GM10248 (cell line): ENCODE measurements at regions not wholly inside any gene's neighbourhood (a gene's known extent, or its start where the extent isn't known, plus 50 kb on each side); places are given as distances from the start of the nearest gene placed in this dataset.

Experiments used
- CTCF ChIA-PET: fragments of 300-600 bp; sonication (Branson Sonifier 250); formaldehyde crosslinking; extraction: SDS; loops from one replicate; lab custom pipeline; 2021; ENCODE audit warnings: antibody characterized with exemption; lab: Yijun Ruan, JAX
- POLR2A ChIA-PET: fragments of 350-650 bp; sonication (Branson Sonifier 250); formaldehyde crosslinking; extraction: SDS; loops from one replicate; lab custom pipeline; 2020; ENCODE audit warnings: antibody characterized with exemption; lab: Yijun Ruan, JAX
- DNase-seq: peaks from one replicate; pipeline ENCODE4 v3.0.0; 2012; ENCODE audit errors: extremely low spot score
- TF ChIP-seq, protein P1 (sequence below): IDR thresholded peaks from 2 replicates; pipeline ENCODE4 v1.5.1; 2012; ENCODE audit warnings: mild to moderate bottlenecking, low read depth; ENCODE audit errors: extremely low read depth, missing control alignments, control extremely low read depth

DNA sequence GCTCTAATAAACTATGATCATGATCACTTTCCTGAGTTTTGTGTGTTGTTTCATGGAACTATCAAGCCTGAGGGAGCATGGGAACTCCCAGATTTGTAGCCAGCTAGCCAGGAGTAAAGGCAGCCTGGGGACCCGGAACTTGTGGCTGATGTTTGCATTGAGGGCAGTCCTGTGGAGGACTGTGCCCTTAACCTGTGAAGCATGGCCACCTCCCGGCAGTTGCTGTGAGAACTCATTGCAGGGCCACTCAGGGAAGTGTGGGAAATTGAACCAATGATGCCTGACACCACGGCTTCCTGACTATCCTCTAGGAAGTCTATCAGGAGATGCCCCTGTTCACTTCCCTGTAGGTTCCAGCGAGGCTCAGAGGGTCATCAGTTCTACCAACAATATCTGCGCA, 250.6 kb downstream of the DAD1 start:
- ChIA-PET POLR2A (no interaction called here), CTCF (interaction anchor here (0.9 to 2.2 kb wide), 7 partner anchors 12 to 51 kb away, joined by 3 to 7 read pairs (median 4); no protein-coding TSS in a partner anchor)
- TF ChIP-seq, protein P1, sequence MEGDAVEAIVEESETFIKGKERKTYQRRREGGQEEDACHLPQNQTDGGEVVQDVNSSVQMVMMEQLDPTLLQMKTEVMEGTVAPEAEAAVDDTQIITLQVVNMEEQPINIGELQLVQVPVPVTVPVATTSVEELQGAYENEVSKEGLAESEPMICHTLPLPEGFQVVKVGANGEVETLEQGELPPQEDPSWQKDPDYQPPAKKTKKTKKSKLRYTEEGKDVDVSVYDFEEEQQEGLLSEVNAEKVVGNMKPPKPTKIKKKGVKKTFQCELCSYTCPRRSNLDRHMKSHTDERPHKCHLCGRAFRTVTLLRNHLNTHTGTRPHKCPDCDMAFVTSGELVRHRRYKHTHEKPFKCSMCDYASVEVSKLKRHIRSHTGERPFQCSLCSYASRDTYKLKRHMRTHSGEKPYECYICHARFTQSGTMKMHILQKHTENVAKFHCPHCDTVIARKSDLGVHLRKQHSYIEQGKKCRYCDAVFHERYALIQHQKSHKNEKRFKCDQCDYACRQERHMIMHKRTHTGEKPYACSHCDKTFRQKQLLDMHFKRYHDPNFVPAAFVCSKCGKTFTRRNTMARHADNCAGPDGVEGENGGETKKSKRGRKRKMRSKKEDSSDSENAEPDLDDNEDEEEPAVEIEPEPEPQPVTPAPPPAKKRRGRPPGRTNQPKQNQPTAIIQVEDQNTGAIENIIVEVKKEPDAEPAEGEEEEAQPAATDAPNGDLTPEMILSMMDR, result no peak

DNA sequence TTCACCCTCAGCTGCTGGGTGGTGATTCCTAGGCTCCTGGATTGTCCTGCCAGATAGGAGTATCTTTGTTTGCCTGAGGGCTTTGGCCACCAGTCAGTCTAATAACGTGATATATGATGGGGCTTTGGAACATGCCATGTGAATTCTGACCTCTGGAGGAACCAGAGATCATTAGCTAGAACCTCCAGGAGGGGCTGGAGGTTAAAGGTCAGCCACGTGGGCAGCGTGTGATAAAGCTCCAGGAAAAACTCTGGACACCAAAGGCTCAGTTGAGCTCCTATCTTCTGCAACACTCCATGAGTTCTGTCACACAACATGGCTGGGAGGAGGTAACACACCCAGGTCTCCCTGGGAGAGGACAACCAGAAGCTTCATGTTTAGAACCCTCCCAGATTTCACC, 251.1 kb downstream of the DAD1 start:
- ChIA-PET POLR2A (no interaction called here), CTCF (interaction anchor here (0.9 to 2.2 kb wide), 9 partner anchors 12 to 226 kb away, joined by 3 to 7 read pairs (median 4); no protein-coding TSS in a partner anchor)
- no peak for DNase-seq
- TF ChIP-seq, protein P1, result no peak

More for the DNA sequence above, 250.6 kb downstream of the DAD1 start:
- no peak for DNase-seq

DNA sequence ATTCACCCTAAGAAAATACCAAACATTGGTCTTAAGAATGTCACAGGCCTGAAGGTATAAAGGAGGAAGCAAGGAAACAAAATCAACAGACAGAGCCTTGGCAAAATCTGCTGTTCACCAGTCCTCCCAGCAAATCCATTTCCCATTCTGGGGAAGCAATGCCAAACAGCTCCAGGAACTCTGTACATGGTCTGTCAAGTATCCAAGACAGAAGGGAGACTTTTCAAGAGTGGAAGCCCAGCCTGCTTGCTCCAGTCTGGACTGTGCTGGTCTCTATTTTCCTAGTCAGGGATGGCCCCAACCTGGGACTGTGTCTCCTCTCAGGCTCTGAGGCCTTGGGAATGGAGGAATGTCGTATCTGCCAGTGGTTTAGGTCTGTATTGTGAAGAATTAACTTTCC, 251.5 kb downstream of the DAD1 start:
- TF ChIP-seq, protein P1, result no peak
- ChIA-PET POLR2A (no interaction called here), CTCF (interaction anchor here (0.9 to 1.7 kb wide), 8 partner anchors 13 to 226 kb away, joined by 3 to 5 read pairs (median 4); no protein-coding TSS in a partner anchor)
- no peak for DNase-seq

DNA sequence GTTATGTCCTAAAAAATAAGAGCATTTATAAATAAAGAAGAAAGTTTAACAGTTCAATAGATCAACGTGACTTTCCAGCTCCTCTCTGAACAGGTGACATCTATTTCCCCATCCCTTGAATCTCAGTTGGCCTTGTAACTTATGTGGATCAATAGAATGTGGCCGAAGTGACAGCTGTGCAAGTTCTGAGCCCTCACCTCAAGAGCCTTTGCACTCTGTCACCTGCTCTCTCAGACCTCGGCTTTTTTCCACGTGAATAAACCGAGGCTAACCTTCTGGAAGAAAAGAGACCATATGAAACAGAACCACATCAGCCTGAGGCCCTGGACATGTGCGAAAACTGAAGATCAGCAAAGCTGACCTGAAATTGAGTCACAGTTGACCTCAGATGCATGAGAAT, 253.0 kb downstream of the DAD1 start:
- TF ChIP-seq, protein P1, result no peak
- CTCF ChIA-PET, result interaction anchor here (0.7 to 7.1 kb wide), 3 partner anchors 15 to 38 kb away, joined by 3 to 44 read pairs (median 4); no protein-coding TSS in a partner anchor

DNA sequence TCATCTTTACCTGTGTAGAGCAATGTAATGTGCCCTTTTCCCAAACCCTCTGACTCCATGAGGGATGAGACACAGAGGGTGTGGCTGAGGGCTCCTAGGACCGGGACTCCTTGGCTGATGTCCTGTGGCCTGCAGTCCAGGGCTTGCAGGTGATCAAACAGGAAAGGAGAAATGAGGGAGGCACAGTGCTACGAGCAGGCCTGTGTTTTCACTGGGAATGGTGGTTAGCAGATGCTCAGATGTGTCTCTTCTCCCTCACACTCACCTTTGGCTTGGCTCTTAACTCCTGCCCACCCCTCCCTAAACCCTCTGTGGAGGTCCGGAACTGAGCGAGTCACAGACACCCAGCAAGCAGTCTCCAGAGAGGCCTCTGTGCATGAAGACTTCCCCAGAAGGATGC, 254.4 kb downstream of the DAD1 start:
- POLR2A ChIA-PET, result no interaction called here
- no peak for DNase-seq
- TF ChIP-seq, protein P1, result no peak
- CTCF ChIA-PET, result interaction anchor here (1.1 to 7.1 kb wide), 5 partner anchors 13 to 138 kb away, joined by 3 to 44 read pairs (median 4); no protein-coding TSS in a partner anchor

More for the DNA sequence above, 253.0 kb downstream of the DAD1 start:
- DNase-seq, result no peak
- POLR2A ChIA-PET, result no interaction called here

DNA sequence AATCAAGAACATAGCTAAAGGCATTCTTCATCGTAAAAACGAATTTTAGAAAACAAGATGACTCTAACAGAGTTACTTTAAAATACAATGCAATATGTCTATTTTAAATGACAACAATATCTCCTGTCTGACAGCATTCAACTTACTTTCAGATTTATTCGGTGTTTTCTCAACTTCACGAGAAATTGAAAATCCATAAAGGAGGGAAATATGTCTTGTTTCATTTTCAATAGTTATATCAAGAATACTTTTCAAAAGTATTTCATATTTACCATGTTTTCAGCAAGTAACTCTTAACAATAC, 254.8 kb downstream of the DAD1 start:
- DNase-seq, result no peak
- TF ChIP-seq, protein P1, result no peak
- ChIA-PET POLR2A (no interaction called here), CTCF (interaction anchor here (1.0 to 7.1 kb wide), 5 partner anchors 15 to 231 kb away, joined by 3 to 44 read pairs (median 4); no protein-coding TSS in a partner anchor)
